H1 (cell line): ENCODE measurements at regions not wholly inside any gene's neighbourhood (a gene's known extent, or its start where the extent isn't known, plus 50 kb on each side); places are given as distances from the start of the nearest gene placed in this dataset.

ENCODE experiments used
- CEBPB ChIP-seq: IDR thresholded peaks from 2 replicates; pipeline ENCODE4 v1.6.1; 2012; ENCODE audit warnings: low read depth, low read length
- CHD2 ChIP-seq: IDR thresholded peaks from 2 replicates; pipeline ENCODE4 v1.6.1; 2012; ENCODE audit warnings: low read length, improper control_type of control experiment
- CTCF ChIP-seq, 3 experiments: IDR thresholded peaks; 1 replicate in 2 of 3; 2 replicates in 1 of 3; pipeline versions ENCODE4 v1.5.1 to v1.6.1; 2011; ENCODE audit warnings: low read length in 3 of 3, mild to moderate bottlenecking in 3 of 3, inconsistent platforms in 2 of 3, low read depth in 1 of 3, moderate library complexity in 1 of 3; ENCODE audit not compliant: insufficient read depth in 1 of 3; ENCODE audit errors: control extremely low read depth in 1 of 3
- EZH2 ChIP-seq: fragments of 200-600 bp; sonication (generic); IDR thresholded peaks from 2 replicates; pipeline ENCODE4 v1.7.1; 2012; ENCODE audit warnings: low read depth, mild to moderate bottlenecking, moderate library complexity, low read length, inconsistent platforms; ENCODE audit not compliant: severe bottlenecking
- GTF2F1 ChIP-seq: IDR thresholded peaks from 2 replicates; pipeline ENCODE4 v1.6.1; 2012; ENCODE audit warnings: low read depth, low read length, improper control_type of control experiment, borderline replicate concordance
- JUN ChIP-seq: IDR thresholded peaks from 2 replicates; pipeline ENCODE4 v1.6.1; 2011; ENCODE audit warnings: low read depth, mild to moderate bottlenecking, improper control_type of control experiment, low read length
- JUND ChIP-seq: IDR thresholded peaks from 2 replicates; pipeline ENCODE4 v1.6.1; 2011; ENCODE audit warnings: mild to moderate bottlenecking, improper control_type of control experiment, low read length
- POLR2A ChIP-seq, 2 experiments: IDR thresholded peaks; 1 replicate in 1 of 2; 2 replicates in 1 of 2; pipeline ENCODE4 v1.6.1; 2011; ENCODE audit warnings: low read depth in 2 of 2, low read length in 2 of 2, mild to moderate bottlenecking in 2 of 2; ENCODE audit errors: control extremely low read depth in 1 of 2
- POLR2AphosphoS5 ChIP-seq: IDR thresholded peaks from 2 replicates; pipeline ENCODE4 v1.6.1; 2011; ENCODE audit warnings: low read depth, low read length
- SP2 ChIP-seq: IDR thresholded peaks from 2 replicates; pipeline ENCODE4 v1.6.1; 2012; ENCODE audit warnings: mild to moderate bottlenecking, low read length, inconsistent platforms
- TF ChIP-seq, protein P1 (sequence below): IDR thresholded peaks from 2 replicates; pipeline ENCODE4 v1.6.1; 2012; ENCODE audit warnings: inconsistent platforms

DNA sequence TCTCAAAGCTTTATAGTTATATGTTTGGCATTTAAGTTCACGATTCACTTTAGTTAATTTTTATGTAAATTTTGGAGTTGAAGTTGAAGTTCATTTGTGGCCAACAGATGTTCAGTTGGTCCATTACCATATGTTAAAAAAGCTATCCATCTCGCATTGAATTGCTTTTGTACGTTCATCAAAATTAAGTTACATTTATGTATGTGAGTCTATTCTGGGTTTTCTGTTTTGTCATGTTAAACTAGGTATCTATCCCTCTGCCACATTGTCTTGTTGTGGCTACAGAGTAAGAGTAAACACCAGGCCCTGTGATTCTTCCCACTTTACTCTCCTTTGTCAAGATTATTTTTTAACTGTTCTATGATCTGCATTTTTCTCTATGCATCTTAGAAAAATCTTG, 237.3 kb downstream of the BMP2 start:
- TF ChIP-seq JUN (no peak), CHD2 (no peak), EZH2 (no peak), CTCF (IDR thresholded peaks at IDR 0.05; ENCODE audit: control extremely low read depth in 1 of 3, insufficient read depth in 1 of 3, low read depth in 1 of 3, low read length in 3 of 3) (no peak), JUND (no peak), POLR2AphosphoS5 (no peak), POLR2A (IDR thresholded peaks at IDR 0.05; ENCODE audit: control extremely low read depth in 1 of 2, low read depth in 2 of 2, low read length in 2 of 2) (no peak), GTF2F1 (no peak), CEBPB (no peak), SP2 (no peak)
- TF ChIP-seq, protein P1, sequence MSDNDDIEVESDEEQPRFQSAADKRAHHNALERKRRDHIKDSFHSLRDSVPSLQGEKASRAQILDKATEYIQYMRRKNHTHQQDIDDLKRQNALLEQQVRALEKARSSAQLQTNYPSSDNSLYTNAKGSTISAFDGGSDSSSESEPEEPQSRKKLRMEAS, result no peak
